DMS79 (cell line): ENCODE measurements at regions not wholly inside any gene's neighbourhood (a gene's known extent, or its start where the extent isn't known, plus 50 kb on each side); places are given as distances from the start of the nearest gene placed in this dataset.
A peak's percentile ranks its signal among the peaks of the same experiment; 100 is the strongest.

Experiments used
- DNase-seq: peaks from one replicate; lab custom pipeline; 2025; lab: John Stamatoyannopoulos, UW

GRCh38 chr3:181764544-181764943 lies 52.8 kb downstream of the SOX2 start:
- no peak for DNase-seq

- DNase-seq: no peak
Observed at GRCh38 chr3:181770296-181770695, 58.6 kb downstream of the SOX2 start.

GRCh38 chr3:181771120-181771519 lies 59.4 kb downstream of the SOX2 start:
- no peak for DNase-seq

- no peak for DNase-seq
Observed at GRCh38 chr3:181772166-181772565, 60.4 kb downstream of the SOX2 start.

- DNase-seq: no peak
Observed at GRCh38 chr3:181773921-181774320, 62.2 kb downstream of the SOX2 start.

DNA sequence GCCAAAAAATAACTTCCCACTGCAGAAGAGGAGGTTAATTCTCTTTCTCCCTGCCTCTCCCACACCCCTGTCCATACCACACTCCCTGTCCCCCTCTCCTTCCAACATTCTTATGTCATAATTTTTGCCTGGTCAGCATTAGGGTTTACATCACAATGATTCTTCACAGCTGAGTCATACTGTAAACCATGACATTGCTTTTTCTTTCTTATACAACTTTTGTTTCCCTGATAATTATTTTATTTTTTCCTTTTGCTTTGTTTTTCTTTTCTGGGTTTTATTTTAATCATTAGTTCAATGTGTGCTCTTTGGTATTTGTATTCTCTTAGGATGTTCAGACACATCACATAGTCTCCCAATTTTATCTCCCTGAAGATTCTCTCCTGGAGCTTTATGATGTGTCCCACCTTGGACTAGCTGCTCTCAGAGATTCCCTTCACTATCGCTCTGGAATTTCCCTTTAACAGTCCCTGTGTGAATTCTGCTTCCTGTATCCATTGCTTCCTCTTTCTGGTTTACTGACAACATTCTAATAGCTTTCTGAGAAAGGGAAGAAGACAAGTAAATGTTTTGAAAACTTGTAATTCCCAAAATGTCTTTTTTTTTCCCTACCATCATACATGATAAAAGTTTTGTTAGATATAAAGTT lies 70.7 kb downstream of the SOX2 start:
- no peak for DNase-seq

DNA sequence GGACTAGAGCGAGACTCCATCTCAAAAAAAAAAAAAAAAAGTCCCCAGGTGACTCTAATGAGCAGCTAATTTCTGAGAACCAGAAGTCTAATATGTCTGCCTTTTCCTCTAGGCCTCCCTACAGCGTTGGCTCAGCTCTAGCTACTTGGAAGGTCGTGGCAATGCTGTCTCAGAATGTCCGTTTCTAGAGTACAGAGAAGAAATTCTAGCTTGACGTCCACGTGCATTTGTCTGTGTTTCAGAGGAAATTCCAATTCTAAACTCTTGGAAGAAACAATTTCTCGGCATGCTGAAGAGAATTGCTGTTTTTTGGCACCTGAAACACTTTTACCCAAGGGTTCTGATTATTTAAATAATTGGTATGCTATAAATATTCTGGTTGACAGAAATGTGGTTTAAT lies 78.8 kb downstream of the SOX2 start:
- DNase-seq: no peak

DNA sequence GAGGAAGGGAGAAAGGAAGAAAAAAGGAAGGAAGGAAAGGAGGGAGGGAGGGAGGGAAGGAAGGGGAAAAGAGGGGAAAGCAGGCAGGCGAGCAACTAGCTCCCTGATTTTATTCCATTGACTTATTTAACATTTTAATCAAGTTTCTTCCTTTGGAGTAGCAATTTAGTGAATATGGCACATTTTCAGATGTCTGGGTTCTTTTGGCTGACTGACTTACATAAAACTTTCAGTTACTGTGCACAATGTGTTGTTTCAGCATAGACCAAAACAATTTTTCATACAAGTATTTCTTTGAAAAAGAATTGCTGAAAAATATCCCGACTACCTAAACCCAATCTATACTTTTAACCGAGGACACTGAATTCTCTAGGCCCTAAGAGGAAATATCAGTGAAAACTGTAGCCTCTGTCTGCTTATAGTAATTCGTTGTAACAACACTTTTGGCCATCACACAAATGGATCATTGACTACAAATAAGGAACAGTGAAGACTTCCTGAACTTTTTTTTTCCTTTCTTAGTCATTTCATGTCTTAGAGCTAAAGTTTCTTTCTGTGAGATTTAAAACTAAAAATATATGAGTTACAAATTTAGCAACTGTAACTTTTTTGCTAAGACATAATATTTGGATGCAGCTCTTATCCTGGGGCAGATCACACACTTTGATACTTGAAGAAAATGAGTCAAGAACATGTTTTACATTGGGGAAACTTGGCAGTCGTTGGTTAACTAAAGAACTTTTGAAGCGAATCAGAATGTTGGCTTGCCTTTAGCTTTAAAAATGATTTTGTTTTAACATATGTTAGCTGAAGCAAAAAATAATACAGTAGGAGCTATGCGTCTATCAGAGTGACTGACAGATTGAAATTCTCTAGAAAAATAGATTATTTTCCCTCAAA lies 79.6 kb downstream of the SOX2 start:
- DNase-seq: no peak

DNA sequence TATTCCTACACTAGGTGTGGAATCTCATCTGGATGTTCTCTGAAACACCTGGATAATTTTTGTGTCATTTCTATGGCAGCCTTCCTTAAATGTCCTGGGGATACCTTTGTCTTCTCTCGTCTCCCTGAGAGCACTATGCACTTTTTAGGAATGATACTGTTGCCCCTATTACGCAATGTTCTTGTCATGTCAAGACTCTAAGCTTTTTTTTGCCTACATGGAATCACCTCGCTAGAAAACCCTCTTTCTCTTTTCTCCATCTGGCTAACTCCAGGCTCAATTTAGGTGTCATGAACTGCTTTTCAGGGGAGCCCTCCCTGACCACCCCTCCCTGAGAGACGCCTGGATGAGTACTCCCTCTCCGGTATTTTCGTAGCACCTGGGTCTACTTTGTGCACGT lies 81.3 kb downstream of the SOX2 start:
- DNase-seq: no peak

GRCh38 chr3:181794011-181794790 lies 82.5 kb downstream of the SOX2 start:
- no peak for DNase-seq

DNA sequence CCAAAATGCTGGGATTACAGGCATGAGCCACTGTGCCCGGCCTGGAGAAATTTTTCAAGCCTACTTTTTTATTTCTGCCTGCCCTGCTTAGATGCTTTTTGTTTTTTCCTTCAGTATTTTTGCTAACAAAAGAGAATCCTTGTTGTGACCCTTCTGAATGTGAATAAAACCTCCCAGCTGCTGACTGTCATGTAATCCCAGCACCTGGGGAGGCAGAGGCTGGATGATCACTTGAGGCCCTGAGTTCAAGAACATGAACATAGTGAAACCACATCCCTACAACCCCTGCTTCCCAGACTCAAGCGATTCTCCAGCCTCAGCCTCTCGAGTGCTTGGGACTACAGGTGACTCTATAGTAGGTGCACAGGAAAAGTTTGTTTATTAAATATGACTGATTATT lies 84.9 kb downstream of the SOX2 start:
- DNase-seq: no peak

DNA sequence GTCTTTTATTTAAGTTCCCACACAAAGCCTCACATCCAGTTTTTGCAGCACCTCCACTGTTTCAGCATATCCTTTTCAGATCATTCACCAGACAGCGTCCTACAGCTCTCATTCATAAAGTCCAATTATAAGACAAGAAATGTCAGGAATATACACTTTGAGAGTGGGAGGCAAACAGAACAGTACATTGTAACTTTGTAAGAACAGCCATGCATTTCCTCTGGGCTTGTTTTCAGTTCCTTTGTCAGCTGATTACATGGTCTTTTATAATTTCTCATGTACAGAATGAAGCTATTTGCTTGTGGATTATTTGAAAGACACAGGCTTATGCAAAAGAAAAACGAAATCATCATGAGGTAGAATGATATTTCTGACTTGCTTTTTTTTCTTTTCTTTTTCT lies 85.7 kb downstream of the SOX2 start:
- no peak for DNase-seq

DNA sequence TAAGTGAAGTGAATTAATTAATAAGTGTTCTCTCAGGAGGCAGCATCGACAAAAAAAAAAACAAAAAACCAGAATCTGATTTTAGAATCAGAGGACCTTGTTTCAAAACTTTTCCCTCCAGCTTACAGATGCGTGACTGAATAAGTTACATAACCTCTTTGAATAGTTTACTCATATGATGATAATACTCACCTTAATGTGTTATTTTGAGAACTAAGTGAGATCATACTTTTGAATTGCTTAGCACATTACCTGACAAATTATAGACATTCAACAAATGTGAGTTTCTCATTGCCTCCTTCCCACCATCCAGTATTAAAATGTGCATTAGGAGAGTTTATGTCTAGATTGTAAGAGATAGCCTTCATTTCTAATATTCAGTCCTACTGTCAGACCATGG lies 94.0 kb downstream of the SOX2 start:
- no peak for DNase-seq

- no peak for DNase-seq
Observed at GRCh38 chr3:181808053-181808452, 96.3 kb downstream of the SOX2 start.

GRCh38 chr3:181823716-181824115 lies 112.0 kb downstream of the SOX2 start:
- no peak for DNase-seq

DNA sequence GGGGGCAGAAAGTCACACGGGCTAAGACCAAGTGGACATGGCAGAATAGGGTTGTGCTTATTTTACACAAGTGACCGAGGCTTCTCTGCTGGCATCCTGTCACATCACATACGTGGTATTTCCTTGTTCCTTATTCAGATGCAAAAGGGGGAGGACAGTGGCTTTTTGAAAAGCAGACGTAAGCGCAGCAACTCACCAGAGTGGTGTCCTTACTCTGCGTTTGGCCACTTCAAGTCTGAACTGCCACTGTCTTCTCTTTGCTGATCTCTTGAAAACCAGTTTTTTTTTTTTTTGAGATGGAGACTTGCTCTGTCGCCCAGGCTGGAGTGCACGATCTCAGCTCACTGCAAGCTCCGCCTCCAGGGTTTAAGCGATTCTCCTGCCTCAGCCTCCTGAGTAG lies 113.2 kb downstream of the SOX2 start:
- no peak for DNase-seq

DNA sequence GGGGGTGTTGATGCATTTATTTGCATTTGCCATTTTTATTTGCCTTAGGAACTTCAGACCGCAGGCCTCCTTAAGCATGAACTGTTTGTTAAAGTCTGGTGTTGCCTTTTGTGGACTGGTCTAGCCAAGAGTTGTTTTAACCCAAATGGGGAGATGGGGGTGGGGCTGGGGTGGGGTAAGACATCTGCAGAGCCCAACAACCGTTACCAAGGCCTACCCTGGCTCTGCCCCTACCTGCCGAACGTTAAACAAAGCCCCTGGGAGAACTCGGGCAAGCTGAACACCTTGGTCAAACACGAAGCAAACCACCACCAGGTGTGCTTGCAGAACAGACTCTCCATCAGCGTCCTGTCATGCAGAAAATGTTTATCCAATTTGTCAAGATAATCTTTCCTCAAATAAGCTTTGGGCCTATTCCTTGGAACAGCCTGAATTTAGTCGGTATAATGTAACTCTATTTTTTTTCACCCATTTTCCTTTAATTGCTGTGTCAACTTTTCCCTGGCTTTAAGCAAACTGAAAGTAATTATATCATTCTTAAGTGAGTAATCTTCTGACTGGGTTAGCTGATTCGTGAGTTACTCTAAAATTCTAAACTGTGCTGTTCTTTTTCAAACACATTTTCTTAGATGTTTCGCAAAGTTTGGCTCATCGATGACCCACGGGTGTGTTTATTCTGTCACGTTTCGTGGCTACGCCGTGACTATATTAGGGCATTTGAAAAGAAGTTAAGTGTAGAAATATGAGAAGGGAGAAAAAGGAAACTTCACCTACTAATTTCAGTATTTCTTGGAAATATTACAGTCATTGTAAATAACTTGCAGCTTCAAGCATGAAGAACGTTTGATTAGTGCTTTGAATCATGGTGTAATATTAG lies 127.6 kb downstream of the SOX2 start:
- DNase-seq: peak; percentile 80

DNA sequence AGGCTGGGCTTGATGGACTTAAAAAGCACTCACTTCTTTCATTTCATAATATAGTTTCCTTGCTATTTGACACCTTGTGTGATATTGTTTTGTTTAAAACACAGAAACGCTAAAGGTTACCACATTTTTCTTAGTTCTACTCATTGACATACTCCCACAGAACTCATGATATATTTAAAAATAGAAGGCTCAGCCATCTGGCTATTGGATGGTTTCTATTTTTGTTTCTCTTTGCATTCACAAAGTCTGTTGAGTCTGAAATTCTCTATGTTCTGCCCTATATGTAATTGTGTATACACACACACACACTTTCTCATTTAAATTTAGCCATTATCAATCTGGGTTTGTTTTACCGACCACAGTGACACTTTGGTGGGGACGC lies 128.2 kb downstream of the SOX2 start:
- no peak for DNase-seq

DNA sequence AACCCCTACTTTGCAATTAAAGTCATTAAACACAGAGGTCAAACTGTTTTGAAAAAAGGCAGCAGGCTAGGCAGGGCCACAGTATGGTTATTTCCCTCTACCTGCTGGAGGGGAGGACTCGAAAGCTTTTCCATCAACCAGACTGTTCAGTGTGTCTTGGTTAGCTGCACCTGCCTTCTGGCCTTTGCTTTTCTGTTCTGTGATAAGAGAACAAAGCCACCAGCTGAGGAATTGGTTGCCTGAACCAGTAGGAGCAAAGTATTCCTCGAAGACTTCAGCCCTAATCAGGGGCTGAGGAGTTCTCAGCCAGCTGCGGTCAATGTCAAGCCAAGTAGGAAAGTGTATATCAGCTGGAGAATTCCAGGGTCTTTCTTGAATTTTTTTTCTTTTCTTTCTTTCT lies 132.5 kb downstream of the SOX2 start:
- no peak for DNase-seq

GRCh38 chr3:181847276-181847675 lies 135.6 kb downstream of the SOX2 start:
- no peak for DNase-seq

DNA sequence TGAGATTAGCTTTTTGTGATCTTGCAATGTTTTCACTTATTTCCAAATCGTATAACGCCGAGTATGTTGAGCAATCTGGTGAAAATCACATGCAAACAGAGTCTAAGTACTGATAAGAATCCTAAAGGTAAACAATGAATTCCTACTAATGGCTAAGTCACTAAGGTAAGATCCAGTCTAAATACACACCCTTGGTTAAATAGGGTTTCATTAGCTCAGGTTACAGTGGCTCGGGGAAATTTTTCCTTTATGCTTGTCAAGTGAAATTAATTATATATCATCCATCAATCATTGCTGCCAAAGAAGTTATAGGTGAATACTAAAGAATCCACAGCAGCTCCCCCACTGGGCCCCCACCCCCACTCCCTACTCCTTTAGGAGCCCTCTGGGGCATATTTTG lies 139.3 kb downstream of the SOX2 start:
- DNase-seq: no peak

DNA sequence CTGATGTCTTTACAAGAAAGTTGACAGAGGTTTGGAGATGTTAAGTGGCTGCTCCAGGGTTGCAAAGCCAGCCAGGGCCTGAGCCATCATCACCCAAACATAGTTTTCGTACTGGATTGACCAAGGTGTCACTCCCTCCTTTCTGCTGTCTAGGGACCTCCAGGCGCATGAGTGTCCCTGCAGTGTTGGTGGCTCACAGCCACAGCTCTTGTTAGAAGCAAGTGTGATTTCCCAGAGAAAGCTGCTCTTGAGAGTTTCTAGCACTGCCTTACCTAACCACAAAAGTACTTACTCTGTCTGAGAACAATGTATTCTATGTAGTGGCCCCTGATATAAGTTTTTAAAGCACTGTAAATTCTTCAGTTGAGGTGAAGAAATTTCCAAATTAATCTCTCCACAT lies 144.1 kb downstream of the SOX2 start:
- peak; percentile 49 for DNase-seq
